ENCODE measurements at regions not wholly inside any gene's neighbourhood (a gene's known extent, or its start where the extent isn't known, plus 50 kb on each side); places are given as distances from the start of the nearest gene placed in this dataset.

DNA sequence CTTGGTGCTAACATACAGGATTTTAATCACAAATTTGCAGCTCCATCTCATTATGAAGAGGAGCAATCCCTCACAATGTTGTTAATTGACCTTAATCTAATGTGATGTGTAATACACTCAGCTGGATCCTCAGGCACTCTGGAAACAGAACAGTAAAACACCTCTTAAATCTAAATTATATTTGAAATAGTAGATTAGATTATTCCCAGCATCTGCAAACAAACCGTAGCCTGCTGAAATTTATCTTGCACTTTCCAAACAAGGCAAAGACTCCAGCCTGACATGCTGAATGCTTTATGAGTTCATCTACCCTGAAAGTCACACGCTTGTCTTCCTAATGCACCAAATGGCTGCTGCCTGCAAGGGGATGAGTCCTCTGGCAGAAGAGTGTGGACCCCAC lies 402.3 kb upstream of the GYPC start:
- no peak overlapping the region for H3K4me3 ChIP-seq
- ChIA-PET POLR2A (no interaction called here), RAD21 (ENCODE audit: unreplicated experiment) (no interaction called here), SMC1A (ENCODE audit: uncharacterized antibody, unreplicated experiment) (no interaction called here), CTCF (no interaction called here)
- TF ChIP-seq CHD1 (IDR thresholded peaks at IDR 0.05; ENCODE audit: low read depth, low read length) (no peak), GATAD2B (conservative IDR thresholded peaks at IDR 0.05; ENCODE audit: low read depth) (no peak)
- TF ChIP-seq, protein P1, sequence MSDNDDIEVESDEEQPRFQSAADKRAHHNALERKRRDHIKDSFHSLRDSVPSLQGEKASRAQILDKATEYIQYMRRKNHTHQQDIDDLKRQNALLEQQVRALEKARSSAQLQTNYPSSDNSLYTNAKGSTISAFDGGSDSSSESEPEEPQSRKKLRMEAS (IDR thresholded peaks at IDR 0.05; ENCODE audit: low read depth, low read length), result no peak
- H3K9me3 ChIP-seq (replicated peaks; ENCODE audit: control insufficient read depth, insufficient read depth, low read length), result no peaks in the 10 kb centered on the region
- ATAC-seq (no peak), FAIRE-seq (no peak), DNase-seq (ENCODE audit: low read depth, low spot score) (no peak)
- no peaks in the 10 kb centered on the region for H4K20me1 ChIP-seq (ENCODE audit: control insufficient read depth, insufficient read depth)
- H3K4me2 ChIP-seq (ENCODE audit: control insufficient read depth, insufficient read depth), result no peak overlapping the region
- in situ Hi-C loops (cut with MboI) (no loop called here), intact Hi-C loops (cut with micrococcal nuclease; ENCODE audit: unreplicated experiment) (no loop called here)
- H3K27ac ChIP-seq (ENCODE audit: control insufficient read depth, insufficient read depth), result no peak overlapping the region
- H3K4me1 ChIP-seq (ENCODE audit: control insufficient read depth, insufficient read depth, low read length), result no peaks in the 10 kb centered on the region
- H3K79me2 ChIP-seq (ENCODE audit: control insufficient read depth, insufficient read depth, low read length), result no peaks in the 10 kb centered on the region
- no peaks in the 10 kb centered on the region for H3K27me3 ChIP-seq (replicated peaks in 1 of 2; ENCODE audit: control insufficient read depth in 2 of 2, insufficient read depth in 2 of 2, low read length in 1 of 2)
- H2AFZ ChIP-seq (ENCODE audit: control insufficient read depth, low read depth, low read length), result no peak overlapping the region
- H3K9ac ChIP-seq (ENCODE audit: control insufficient read depth, insufficient read depth, low read length), result no peak overlapping the region
- BruUV-seq (replicated peaks), result no TSS peak
- H3K36me3 ChIP-seq (ENCODE audit: control insufficient read depth in 2 of 2, insufficient read depth in 2 of 2, low read length in 1 of 2), result no peaks in the 10 kb centered on the region
- 41% methylated on average over 2 of the region's 2 CpGs for WGBS (ENCODE audit: insufficient coverage, insufficient replicate concordance, low lambda C conversion rate, missing lambda C conversion rate)

DNA sequence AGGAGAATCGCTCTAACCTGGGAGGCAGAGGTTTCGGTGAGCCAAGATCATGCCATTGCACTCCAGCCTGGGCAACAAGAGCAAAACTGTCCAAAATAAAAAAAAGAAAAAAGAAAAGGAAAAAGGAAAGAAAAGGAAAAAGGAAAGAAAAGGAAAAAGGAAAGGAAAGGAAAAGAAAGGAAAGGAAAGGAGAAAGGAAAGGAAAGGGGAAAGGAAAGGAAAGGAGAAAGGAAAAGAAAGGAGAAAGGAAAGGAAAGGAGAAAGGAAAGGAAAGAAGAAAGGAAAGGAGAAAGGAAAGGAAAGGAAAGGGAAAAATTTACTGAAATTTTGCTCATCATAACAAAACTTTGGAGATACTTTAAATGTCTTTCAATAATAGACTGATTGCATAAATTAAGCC lies 391.3 kb upstream of the GYPC start:
- TF ChIP-seq NR2F1 (conservative IDR thresholded peaks at IDR 0.05), result no peak
- no peak for TF ChIP-seq LARP7 (IDR thresholded peaks at IDR 0.05)
- TF ChIP-seq CBX3 (IDR thresholded peaks at IDR 0.05; ENCODE audit: borderline replicate concordance, low read depth), result no peak
- TF ChIP-seq NR2C2 (IDR thresholded peaks at IDR 0.05; ENCODE audit: borderline replicate concordance, control insufficient read depth, insufficient read length, low read depth), result no peak
- no peak for TF ChIP-seq EZH2 (IDR thresholded peaks at IDR 0.05; ENCODE audit: borderline replicate concordance, control insufficient read depth, low read depth, low read length)
- no peak for TF ChIP-seq NFYB (IDR thresholded peaks at IDR 0.05; ENCODE audit: insufficient read depth, low read depth, low read length)
- no peak for TF ChIP-seq FOS (IDR thresholded peaks at IDR 0.05; ENCODE audit: borderline replicate concordance, extremely low read depth, insufficient read length)
- BruUV-seq (replicated peaks), result no TSS peak
- DNase-seq (ENCODE audit: low read depth, low spot score) (no peak), ATAC-seq (no peak), FAIRE-seq (no peak)
- H3K27ac ChIP-seq (ENCODE audit: control insufficient read depth, insufficient read depth), result no peak overlapping the region
- WGBS (ENCODE audit: insufficient coverage, insufficient replicate concordance, low lambda C conversion rate, missing lambda C conversion rate), result 88% methylated on average over 2 of the region's 2 CpGs
- CTCF ChIA-PET, result no interaction called here
- no peaks in the 10 kb centered on the region for H3K4me1 ChIP-seq (ENCODE audit: control insufficient read depth, insufficient read depth, low read length)
- H3K27me3 ChIP-seq (replicated peaks in 1 of 2; ENCODE audit: control insufficient read depth in 2 of 2, insufficient read depth in 2 of 2, low read length in 1 of 2), result no peaks in the 10 kb centered on the region
- H3K4me3 ChIP-seq, result no peak overlapping the region
- in situ Hi-C loops (cut with MboI), result no loop called here
- POLR2A ChIA-PET, result no interaction called here
- SMC1A ChIA-PET (ENCODE audit: uncharacterized antibody, unreplicated experiment), result interaction anchor here (0.6 kb wide), 1 partner anchor 18 kb away, joined by 3 read pairs; no protein-coding TSS in a partner anchor
- intact Hi-C loops (cut with micrococcal nuclease; ENCODE audit: unreplicated experiment), result no loop called here
- no peaks in the 10 kb centered on the region for H3K36me3 ChIP-seq (ENCODE audit: control insufficient read depth in 2 of 2, insufficient read depth in 2 of 2, low read length in 1 of 2)
- no peaks in the 10 kb centered on the region for H3K9me3 ChIP-seq (replicated peaks; ENCODE audit: control insufficient read depth, insufficient read depth, low read length)
- no peak overlapping the region for H3K4me2 ChIP-seq (ENCODE audit: control insufficient read depth, insufficient read depth)
- no peak overlapping the region for H2AFZ ChIP-seq (ENCODE audit: control insufficient read depth, low read depth, low read length)
- H3K79me2 ChIP-seq (ENCODE audit: control insufficient read depth, insufficient read depth, low read length), result no peaks in the 10 kb centered on the region
- RAD21 ChIA-PET (ENCODE audit: unreplicated experiment), result no interaction called here
- no peak overlapping the region for H3K9ac ChIP-seq (ENCODE audit: control insufficient read depth, insufficient read depth, low read length)
- no peaks in the 10 kb centered on the region for H4K20me1 ChIP-seq (ENCODE audit: control insufficient read depth, insufficient read depth)

Measured in GM12878 (cell line).